ENCODE measurements at regions not wholly inside any gene's neighbourhood (a gene's known extent, or its start where the extent isn't known, plus 50 kb on each side); places are given as distances from the start of the nearest gene placed in this dataset.

DNA sequence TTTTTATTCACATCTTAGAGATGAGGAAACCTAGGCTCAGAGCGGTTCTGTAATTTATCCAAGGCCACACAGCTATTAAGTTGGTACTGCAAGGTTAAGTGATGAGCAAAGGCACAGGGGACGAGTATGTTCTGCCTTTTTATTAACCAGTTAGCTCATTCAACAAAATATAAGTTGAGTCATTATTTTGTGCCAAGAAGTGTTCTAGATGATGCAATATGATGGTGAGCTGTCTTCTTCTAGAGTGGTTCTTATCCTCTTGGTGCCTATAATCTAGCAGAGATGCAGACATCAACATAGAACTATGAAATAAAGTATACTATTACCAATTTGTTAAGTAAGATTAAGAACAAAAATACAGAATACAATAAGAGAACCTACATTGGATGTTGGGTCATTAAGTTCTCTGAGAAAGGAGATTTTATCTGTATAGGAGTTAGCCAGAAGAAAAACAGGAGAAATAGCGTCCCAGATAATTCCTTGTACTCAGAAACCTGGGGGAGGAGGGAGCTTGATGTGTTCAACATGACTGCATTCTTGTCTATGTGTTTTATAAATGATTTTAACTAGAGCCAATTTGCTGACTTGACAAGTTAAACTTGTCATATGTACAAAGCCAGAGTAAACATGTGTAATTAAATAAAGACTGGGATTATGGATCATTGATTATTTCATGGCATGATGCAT, 122.3 kb downstream of the TBXT start:
- no peaks in the 10 kb centered on the region for H3K36me3 Mint-ChIP-seq (ENCODE audit: low read depth, unreplicated experiment)
- DNase-seq (ENCODE audit: low read depth) = no peak
- no peaks in the 10 kb centered on the region for H4K20me1 ChIP-seq (ENCODE audit: insufficient read depth, low read length)

DNA sequence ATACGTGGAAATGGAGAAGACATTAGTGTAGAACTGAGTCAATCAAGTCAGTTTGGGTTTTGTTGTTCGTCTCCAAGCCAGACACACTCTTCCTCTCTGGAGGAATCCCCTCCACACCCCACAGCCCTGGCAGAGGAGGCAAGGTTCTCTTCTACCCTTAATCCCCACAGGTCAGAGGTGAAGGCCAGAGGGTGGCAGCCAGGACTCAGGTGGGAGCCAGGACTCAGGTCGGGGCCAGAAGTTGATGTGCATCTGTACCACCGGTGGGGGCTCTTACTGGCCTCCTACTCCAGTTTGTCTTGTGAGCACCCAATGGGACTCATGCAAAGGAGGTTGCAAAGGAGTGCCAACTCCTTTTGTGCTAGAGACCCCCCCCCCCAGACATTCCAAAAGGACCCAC, 126.4 kb downstream of the TBXT start:
- no peak overlapping the region for H3K27ac Mint-ChIP-seq (ENCODE audit: unreplicated experiment)
- Histone ChIP-seq H3K27ac (ENCODE audit: low read depth, low read length) (no peak overlapping the region), H3K4me3 (ENCODE audit: insufficient read depth, low read depth, low read length) (no peak overlapping the region), H3K4me2 (ENCODE audit: low read length) (no peak overlapping the region), H4K20me1 (ENCODE audit: insufficient read depth, low read length) (no peaks in the 10 kb centered on the region), H3K4me1 (ENCODE audit: insufficient read depth, low read length) (peaks cover 12% of the 10 kb centered on the region), H3K9me3 (ENCODE audit: insufficient read depth, low read depth, low read length) (no peaks in the 10 kb centered on the region), H3K36me3 (ENCODE audit: insufficient read depth, low read length) (no peaks in the 10 kb centered on the region), H3K79me2 (ENCODE audit: insufficient read depth, low read length) (no peaks in the 10 kb centered on the region), H2AFZ (ENCODE audit: low read depth, low read length) (no peak overlapping the region), H3K9ac (ENCODE audit: low read length) (no peak overlapping the region), H3K27me3 (ENCODE audit: insufficient read depth, low read length) (no peaks in the 10 kb centered on the region)
- DNase-seq (ENCODE audit: low read depth) (no peak), FAIRE-seq (no peak)
- TF ChIP-seq, protein P1, sequence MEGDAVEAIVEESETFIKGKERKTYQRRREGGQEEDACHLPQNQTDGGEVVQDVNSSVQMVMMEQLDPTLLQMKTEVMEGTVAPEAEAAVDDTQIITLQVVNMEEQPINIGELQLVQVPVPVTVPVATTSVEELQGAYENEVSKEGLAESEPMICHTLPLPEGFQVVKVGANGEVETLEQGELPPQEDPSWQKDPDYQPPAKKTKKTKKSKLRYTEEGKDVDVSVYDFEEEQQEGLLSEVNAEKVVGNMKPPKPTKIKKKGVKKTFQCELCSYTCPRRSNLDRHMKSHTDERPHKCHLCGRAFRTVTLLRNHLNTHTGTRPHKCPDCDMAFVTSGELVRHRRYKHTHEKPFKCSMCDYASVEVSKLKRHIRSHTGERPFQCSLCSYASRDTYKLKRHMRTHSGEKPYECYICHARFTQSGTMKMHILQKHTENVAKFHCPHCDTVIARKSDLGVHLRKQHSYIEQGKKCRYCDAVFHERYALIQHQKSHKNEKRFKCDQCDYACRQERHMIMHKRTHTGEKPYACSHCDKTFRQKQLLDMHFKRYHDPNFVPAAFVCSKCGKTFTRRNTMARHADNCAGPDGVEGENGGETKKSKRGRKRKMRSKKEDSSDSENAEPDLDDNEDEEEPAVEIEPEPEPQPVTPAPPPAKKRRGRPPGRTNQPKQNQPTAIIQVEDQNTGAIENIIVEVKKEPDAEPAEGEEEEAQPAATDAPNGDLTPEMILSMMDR (IDR thresholded peaks at IDR 0.05; ENCODE audit: insufficient read depth, low read depth, low read length) = no peak
- no peak for TF ChIP-seq EZH2 (IDR thresholded peaks at IDR 0.05; ENCODE audit: insufficient read depth, low read length)
- no peak overlapping the region for H3K4me3 Mint-ChIP-seq (ENCODE audit: unreplicated experiment)
- no peaks in the 10 kb centered on the region for H3K36me3 Mint-ChIP-seq (ENCODE audit: low read depth, unreplicated experiment)
- H3K9me3 Mint-ChIP-seq (ENCODE audit: unreplicated experiment) = peaks cover 6% of the 10 kb centered on the region
- H3K27me3 Mint-ChIP-seq (ENCODE audit: low read depth, unreplicated experiment) = peaks cover 2% of the 10 kb centered on the region
- peaks cover 12% of the 10 kb centered on the region for H3K4me1 Mint-ChIP-seq (ENCODE audit: low read depth, unreplicated experiment)

More for the DNA sequence above, 122.3 kb downstream of the TBXT start:
- no peaks in the 10 kb centered on the region for H3K27me3 ChIP-seq (ENCODE audit: insufficient read depth, low read length)
- Mint-ChIP-seq H3K4me1 (ENCODE audit: low read depth, unreplicated experiment) (peaks cover 18% of the 10 kb centered on the region), H3K4me3 (ENCODE audit: unreplicated experiment) (no peak overlapping the region), H3K27me3 (ENCODE audit: low read depth, unreplicated experiment) (peaks cover 2% of the 10 kb centered on the region), H3K27ac (ENCODE audit: unreplicated experiment) (no peak overlapping the region), H3K9me3 (ENCODE audit: unreplicated experiment) (peaks cover 5% of the 10 kb centered on the region)
- H3K27ac ChIP-seq (ENCODE audit: low read depth, low read length) = no peak overlapping the region
- no peak overlapping the region for H3K4me3 ChIP-seq (ENCODE audit: insufficient read depth, low read depth, low read length)
- H3K4me2 ChIP-seq (ENCODE audit: low read length) = no peak overlapping the region
- FAIRE-seq = peak; percentile 59
- H3K79me2 ChIP-seq (ENCODE audit: insufficient read depth, low read length) = no peaks in the 10 kb centered on the region
- no peaks in the 10 kb centered on the region for H3K9me3 ChIP-seq (ENCODE audit: insufficient read depth, low read depth, low read length)
- TF ChIP-seq EZH2 (IDR thresholded peaks at IDR 0.05; ENCODE audit: insufficient read depth, low read length) = no peak
- TF ChIP-seq, protein P1 (IDR thresholded peaks at IDR 0.05; ENCODE audit: insufficient read depth, low read depth, low read length) = no peak
- no peak overlapping the region for H2AFZ ChIP-seq (ENCODE audit: low read depth, low read length)
- H3K36me3 ChIP-seq (ENCODE audit: insufficient read depth, low read length) = no peaks in the 10 kb centered on the region
- no peak overlapping the region for H3K9ac ChIP-seq (ENCODE audit: low read length)
- peaks cover 14% of the 10 kb centered on the region for H3K4me1 ChIP-seq (ENCODE audit: insufficient read depth, low read length)

DNA sequence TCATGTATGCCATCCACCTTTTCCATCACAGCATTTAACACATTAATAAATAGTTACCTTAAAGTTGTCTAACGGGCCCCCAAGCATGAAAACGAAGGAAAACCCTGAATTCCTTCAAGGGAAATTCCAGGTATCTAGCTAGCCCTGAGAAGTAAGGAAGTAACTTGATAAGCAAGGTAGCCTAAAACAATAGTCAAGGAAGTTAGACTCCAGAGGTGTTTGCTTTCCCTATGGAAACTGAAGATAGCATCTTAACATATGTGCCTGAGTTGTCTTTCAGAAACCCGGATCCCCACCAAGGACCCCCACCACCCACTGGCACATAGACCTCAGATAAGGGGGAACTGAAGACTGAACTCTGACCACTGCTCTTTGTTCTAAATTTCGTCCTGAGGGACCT, 127.4 kb downstream of the TBXT start:
- Histone ChIP-seq H3K4me3 (ENCODE audit: insufficient read depth, low read depth, low read length) (no peak overlapping the region), H3K36me3 (ENCODE audit: insufficient read depth, low read length) (no peaks in the 10 kb centered on the region), H3K27ac (ENCODE audit: low read depth, low read length) (no peak overlapping the region), H3K9me3 (ENCODE audit: insufficient read depth, low read depth, low read length) (no peaks in the 10 kb centered on the region), H3K79me2 (ENCODE audit: insufficient read depth, low read length) (no peaks in the 10 kb centered on the region), H3K4me2 (ENCODE audit: low read length) (no peak overlapping the region), H2AFZ (ENCODE audit: low read depth, low read length) (no peak overlapping the region), H3K4me1 (ENCODE audit: insufficient read depth, low read length) (peaks cover 5% of the 10 kb centered on the region), H3K27me3 (ENCODE audit: insufficient read depth, low read length) (no peaks in the 10 kb centered on the region), H3K9ac (ENCODE audit: low read length) (no peak overlapping the region), H4K20me1 (ENCODE audit: insufficient read depth, low read length) (no peaks in the 10 kb centered on the region)
- Mint-ChIP-seq H3K4me1 (ENCODE audit: low read depth, unreplicated experiment) (peaks cover 3% of the 10 kb centered on the region), H3K4me3 (ENCODE audit: unreplicated experiment) (no peak overlapping the region), H3K9me3 (ENCODE audit: unreplicated experiment) (peaks cover 6% of the 10 kb centered on the region), H3K27ac (ENCODE audit: unreplicated experiment) (no peak overlapping the region), H3K36me3 (ENCODE audit: low read depth, unreplicated experiment) (no peaks in the 10 kb centered on the region), H3K27me3 (ENCODE audit: low read depth, unreplicated experiment) (peaks cover 2% of the 10 kb centered on the region)
- FAIRE-seq (no peak), DNase-seq (ENCODE audit: low read depth) (no peak)
- no peak for TF ChIP-seq EZH2 (IDR thresholded peaks at IDR 0.05; ENCODE audit: insufficient read depth, low read length)
- TF ChIP-seq, protein P1 (IDR thresholded peaks at IDR 0.05; ENCODE audit: insufficient read depth, low read depth, low read length) = no peak
